HEK293 (cell line): ENCODE measurements at regions not wholly inside any gene's neighbourhood (a gene's known extent, or its start where the extent isn't known, plus 50 kb on each side); places are given as distances from the start of the nearest gene placed in this dataset.

Experiments used
- CTCF ChIA-PET: fragments of 350-600 bp; formaldehyde crosslinking; extraction: SDS; loops from one replicate; lab custom pipeline; 2021; ENCODE audit warnings: antibody characterized with exemption; lab: Yijun Ruan, JAX
- POLR2A ChIA-PET: fragments of 300-600 bp; formaldehyde crosslinking; extraction: SDS; loops from one replicate; lab custom pipeline; 2020; ENCODE audit warnings: antibody characterized with exemption, inconsistent platforms; lab: Yijun Ruan, JAX
- H3K27ac ChIP-seq: fragments of 200-500 bp; sonication (Bioruptor generic); 2 replicates; pipeline ENCODE4 v1.5.1; 2014; ENCODE audit warnings: low read depth, low read length, control low read depth, inconsistent platforms; ENCODE audit errors: extremely low read depth
- H3K36me3 ChIP-seq, 2 experiments: fragments of 200-500 bp in 1 of 2; sonication (Bioruptor generic) in 1 of 2; 1 replicate in 1 of 2; 2 replicates in 1 of 2; pipeline ENCODE4 v1.5.1; 2014 to 2017; ENCODE audit warnings: inconsistent platforms in 2 of 2, low read length in 2 of 2; ENCODE audit not compliant: control insufficient read depth in 2 of 2, insufficient read depth in 1 of 2
- H3K4me1 ChIP-seq: fragments of 200-500 bp; sonication (Bioruptor generic); 2 replicates; pipeline ENCODE4 v1.5.1; 2014; ENCODE audit warnings: mild to moderate bottlenecking, low read length, inconsistent platforms; ENCODE audit not compliant: control insufficient read depth, insufficient read depth
- H3K4me3 ChIP-seq: 2 replicates; pipeline ENCODE4 v1.5.1; 2011; ENCODE audit warnings: low read depth, mild to moderate bottlenecking, control low read depth, low read length, moderate library complexity
- H3K9me3 ChIP-seq: fragments of 200-500 bp; sonication (Bioruptor generic); 2 replicates; pipeline ENCODE4 v1.5.1; 2014; ENCODE audit warnings: low read depth, low read length, inconsistent platforms; ENCODE audit not compliant: control insufficient read depth, insufficient read depth
- GLI2 ChIP-seq: fragments of 450-650 bp; formaldehyde crosslinking; IDR thresholded peaks from 2 replicates; pipeline ENCODE4; 2017; ENCODE audit warnings: missing biosample characterization, missing genetic modification characterization, low read depth, borderline replicate concordance
- HOXC10 ChIP-seq: sonication (generic); formaldehyde crosslinking; IDR thresholded peaks from 2 replicates; pipeline ENCODE4 v1.8.1; 2023; ENCODE audit warnings: mild to moderate bottlenecking, missing genetic modification reagents
- PRDM1 ChIP-seq: fragments of 450-650 bp; formaldehyde crosslinking; IDR thresholded peaks from 2 replicates; pipeline ENCODE4; 2016; ENCODE audit warnings: missing biosample characterization, missing genetic modification characterization
- SCRT1 ChIP-seq: fragments of 450-650 bp; formaldehyde crosslinking; IDR thresholded peaks from 2 replicates; pipeline ENCODE4 v1.5.1; 2016; ENCODE audit warnings: missing biosample characterization, missing genetic modification characterization, borderline replicate concordance
- SP3 ChIP-seq: fragments of 450-650 bp; formaldehyde crosslinking; IDR thresholded peaks from 2 replicates; pipeline ENCODE4 v1.5.1; 2016; ENCODE audit warnings: missing biosample characterization, missing genetic modification characterization
- WT1 ChIP-seq: fragments of 450-650 bp; formaldehyde crosslinking; IDR thresholded peaks from 2 replicates; pipeline ENCODE4 v1.5.1; 2016; ENCODE audit warnings: missing biosample characterization, missing genetic modification characterization
- YY2 ChIP-seq: fragments of 450-650 bp; formaldehyde crosslinking; IDR thresholded peaks from 2 replicates; pipeline ENCODE4 v1.5.1; 2016; ENCODE audit warnings: missing biosample characterization, missing genetic modification characterization
- ZFP37 ChIP-seq: fragments of 450-650 bp; formaldehyde crosslinking; IDR thresholded peaks from 2 replicates; pipeline ENCODE4 v1.5.1; 2016; ENCODE audit warnings: missing biosample characterization, missing genetic modification characterization
- ZFP41 ChIP-seq: fragments of 450-650 bp; formaldehyde crosslinking; IDR thresholded peaks from 2 replicates; pipeline ENCODE4 v1.5.1; 2016; ENCODE audit warnings: missing biosample characterization, missing genetic modification characterization, borderline replicate concordance
- ZNF112 ChIP-seq: fragments of 450-650 bp; formaldehyde crosslinking; IDR thresholded peaks from 2 replicates; pipeline ENCODE4 v1.5.0; 2017; ENCODE audit warnings: missing biosample characterization, missing genetic modification characterization
- ZNF169 ChIP-seq: fragments of 450-650 bp; formaldehyde crosslinking; IDR thresholded peaks from 2 replicates; pipeline ENCODE4 v1.5.1; 2016; ENCODE audit warnings: missing biosample characterization, missing genetic modification characterization
- ZNF175 ChIP-seq: fragments of 450-650 bp; formaldehyde crosslinking; IDR thresholded peaks from 2 replicates; pipeline ENCODE4 v1.5.1; 2016; ENCODE audit warnings: missing biosample characterization, missing genetic modification characterization
- ZNF223 ChIP-seq: fragments of 450-650 bp; formaldehyde crosslinking; IDR thresholded peaks from 2 replicates; pipeline ENCODE4 v1.5.1; 2016; ENCODE audit warnings: missing biosample characterization, missing genetic modification characterization
- ZNF274 ChIP-seq, 2 experiments: fragments of 200-500 bp in 1 of 2; fragments of 450-650 bp in 1 of 2; sonication (Bioruptor generic) in 1 of 2; formaldehyde crosslinking in 1 of 2; IDR thresholded peaks; 2 replicates each; pipeline versions ENCODE4 v1.5.1 to v1.6.1; 2014 to 2016; ENCODE audit warnings: borderline replicate concordance in 1 of 2, inconsistent platforms in 1 of 2, low read length in 1 of 2, missing biosample characterization in 1 of 2, missing genetic modification characterization in 1 of 2
- ZNF324 ChIP-seq: fragments of 450-650 bp; formaldehyde crosslinking; IDR thresholded peaks from 2 replicates; pipeline ENCODE4 v1.5.1; 2016; ENCODE audit warnings: missing biosample characterization, missing genetic modification characterization
- ZNF366 ChIP-seq: fragments of 450-650 bp; formaldehyde crosslinking; conservative IDR thresholded peaks from 2 replicates; pipeline ENCODE4 v1.5.1; 2016; ENCODE audit warnings: missing biosample characterization, missing genetic modification characterization
- ZNF391 ChIP-seq: fragments of 450-650 bp; formaldehyde crosslinking; IDR thresholded peaks from 2 replicates; pipeline ENCODE4 v1.5.1; 2016; ENCODE audit warnings: low read depth, missing biosample characterization, missing genetic modification characterization, borderline replicate concordance
- ZNF394 ChIP-seq: fragments of 450-650 bp; formaldehyde crosslinking; IDR thresholded peaks from 2 replicates; pipeline ENCODE4 v1.5.1; 2016; ENCODE audit warnings: missing biosample characterization, missing genetic modification characterization, mild to moderate bottlenecking, moderate library complexity, borderline replicate concordance
- ZNF404 ChIP-seq: fragments of 450-650 bp; formaldehyde crosslinking; IDR thresholded peaks from 2 replicates; pipeline ENCODE4 v1.5.1; 2017; ENCODE audit warnings: missing biosample characterization, missing genetic modification characterization
- ZNF416 ChIP-seq: fragments of 450-650 bp; formaldehyde crosslinking; IDR thresholded peaks from 2 replicates; pipeline ENCODE4 v1.5.1; 2016; ENCODE audit warnings: missing biosample characterization, missing genetic modification characterization
- ZNF558 ChIP-seq: fragments of 450-650 bp; formaldehyde crosslinking; IDR thresholded peaks from 2 replicates; pipeline ENCODE4 v1.5.1; 2016; ENCODE audit warnings: missing biosample characterization, missing genetic modification characterization
- ZNF768 ChIP-seq: fragments of 450-650 bp; formaldehyde crosslinking; IDR thresholded peaks from 2 replicates; pipeline ENCODE4 v1.5.1; 2018; ENCODE audit warnings: missing biosample characterization, mild to moderate bottlenecking, missing genetic modification characterization
- ZXDB ChIP-seq: fragments of 450-650 bp; formaldehyde crosslinking; IDR thresholded peaks from 2 replicates; pipeline ENCODE4 v1.5.1; 2016; ENCODE audit warnings: missing biosample characterization, missing genetic modification characterization
- TF ChIP-seq, protein P1 (sequence below): fragments of 450-650 bp; formaldehyde crosslinking; IDR thresholded peaks from 2 replicates; pipeline ENCODE4 v1.5.1; 2016; ENCODE audit warnings: missing biosample characterization, missing genetic modification characterization
- TF ChIP-seq, protein P2 (sequence below): fragments of 450-650 bp; formaldehyde crosslinking; IDR thresholded peaks from 2 replicates; pipeline ENCODE4; 2016; ENCODE audit warnings: missing biosample characterization, missing genetic modification characterization

DNA sequence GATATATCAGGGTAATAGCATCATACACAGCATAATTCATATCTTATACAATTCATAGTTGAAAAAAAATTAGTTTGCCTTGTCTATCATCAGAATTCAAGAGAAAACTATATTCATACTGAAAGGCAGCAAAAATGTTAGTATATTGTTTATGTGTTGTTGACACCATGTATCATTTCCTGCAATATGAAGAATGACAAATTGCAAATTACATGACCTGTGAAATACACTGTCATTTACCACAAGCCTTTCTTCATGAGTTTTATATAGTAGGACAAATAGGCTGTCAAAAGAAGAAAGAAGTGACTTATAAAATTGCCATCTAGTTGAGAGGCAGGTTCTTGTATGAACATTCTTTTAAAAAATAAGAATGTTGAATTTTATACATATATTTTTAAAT is 1136.3 kb upstream of the CDH9 start:
- POLR2A ChIA-PET: no interaction called here
- Histone ChIP-seq H3K4me3 (no peak overlapping the region), H3K4me1 (no peaks in the 10 kb centered on the region), H3K9me3 (no peaks in the 10 kb centered on the region; the same call in 1 of the 2 replicates), H3K36me3 (no peaks in the 10 kb centered on the region), H3K27ac (no peak overlapping the region)
- TF ChIP-seq SCRT1 (no peak), ZNF416 (tag by site-specific recombination) (no peak), ZNF768 (tag by site-specific recombination) (no peak), ZNF112 (no peak), PRDM1 (tag by site-specific recombination) (no peak), ZNF324 (no peak), ZNF175 (tag by site-specific recombination) (no peak), WT1 (no peak), ZNF391 (tag by site-specific recombination) (no peak), ZXDB (tag by site-specific recombination) (no peak), ZNF169 (tag by site-specific recombination) (no peak), ZFP41 (no peak), ZFP37 (tag by site-specific recombination) (no peak), HOXC10 (CRISPR knock-in tag) (no peak)
- TF ChIP-seq, protein P1, sequence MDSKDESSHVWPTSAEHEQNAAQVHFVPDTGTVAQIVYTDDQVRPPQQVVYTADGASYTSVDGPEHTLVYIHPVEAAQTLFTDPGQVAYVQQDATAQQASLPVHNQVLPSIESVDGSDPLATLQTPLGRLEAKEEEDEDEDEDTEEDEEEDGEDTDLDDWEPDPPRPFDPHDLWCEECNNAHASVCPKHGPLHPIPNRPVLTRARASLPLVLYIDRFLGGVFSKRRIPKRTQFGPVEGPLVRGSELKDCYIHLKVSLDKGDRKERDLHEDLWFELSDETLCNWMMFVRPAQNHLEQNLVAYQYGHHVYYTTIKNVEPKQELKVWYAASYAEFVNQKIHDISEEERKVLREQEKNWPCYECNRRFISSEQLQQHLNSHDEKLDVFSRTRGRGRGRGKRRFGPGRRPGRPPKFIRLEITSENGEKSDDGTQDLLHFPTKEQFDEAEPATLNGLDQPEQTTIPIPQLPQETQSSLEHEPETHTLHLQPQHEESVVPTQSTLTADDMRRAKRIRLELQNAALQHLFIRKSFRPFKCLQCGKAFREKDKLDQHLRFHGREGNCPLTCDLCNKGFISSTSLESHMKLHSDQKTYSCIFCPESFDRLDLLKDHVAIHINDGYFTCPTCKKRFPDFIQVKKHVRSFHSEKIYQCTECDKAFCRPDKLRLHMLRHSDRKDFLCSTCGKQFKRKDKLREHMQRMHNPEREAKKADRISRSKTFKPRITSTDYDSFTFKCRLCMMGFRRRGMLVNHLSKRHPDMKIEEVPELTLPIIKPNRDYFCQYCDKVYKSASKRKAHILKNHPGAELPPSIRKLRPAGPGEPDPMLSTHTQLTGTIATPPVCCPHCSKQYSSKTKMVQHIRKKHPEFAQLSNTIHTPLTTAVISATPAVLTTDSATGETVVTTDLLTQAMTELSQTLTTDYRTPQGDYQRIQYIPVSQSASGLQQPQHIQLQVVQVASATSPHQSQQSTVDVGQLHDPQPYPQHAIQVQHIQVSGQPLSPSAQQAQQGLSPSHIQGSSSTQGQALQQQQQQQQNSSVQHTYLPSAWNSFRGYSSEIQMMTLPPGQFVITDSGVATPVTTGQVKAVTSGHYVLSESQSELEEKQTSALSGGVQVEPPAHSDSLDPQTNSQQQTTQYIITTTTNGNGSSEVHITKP: no peak
- TF ChIP-seq, protein P2, sequence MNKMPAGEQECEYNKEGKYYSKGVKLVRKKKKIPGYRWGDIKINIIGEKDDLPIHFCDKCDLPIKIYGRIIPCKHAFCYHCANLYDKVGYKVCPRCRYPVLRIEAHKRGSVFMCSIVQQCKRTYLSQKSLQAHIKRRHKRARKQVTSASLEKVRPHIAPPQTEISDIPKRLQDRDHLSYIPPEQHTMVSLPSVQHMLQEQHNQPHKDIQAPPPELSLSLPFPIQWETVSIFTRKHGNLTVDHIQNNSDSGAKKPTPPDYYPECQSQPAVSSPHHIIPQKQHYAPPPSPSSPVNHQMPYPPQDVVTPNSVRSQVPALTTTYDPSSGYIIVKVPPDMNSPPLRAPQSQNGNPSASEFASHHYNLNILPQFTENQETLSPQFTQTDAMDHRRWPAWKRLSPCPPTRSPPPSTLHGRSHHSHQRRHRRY: no peak
- CTCF ChIA-PET: no interaction called here

DNA sequence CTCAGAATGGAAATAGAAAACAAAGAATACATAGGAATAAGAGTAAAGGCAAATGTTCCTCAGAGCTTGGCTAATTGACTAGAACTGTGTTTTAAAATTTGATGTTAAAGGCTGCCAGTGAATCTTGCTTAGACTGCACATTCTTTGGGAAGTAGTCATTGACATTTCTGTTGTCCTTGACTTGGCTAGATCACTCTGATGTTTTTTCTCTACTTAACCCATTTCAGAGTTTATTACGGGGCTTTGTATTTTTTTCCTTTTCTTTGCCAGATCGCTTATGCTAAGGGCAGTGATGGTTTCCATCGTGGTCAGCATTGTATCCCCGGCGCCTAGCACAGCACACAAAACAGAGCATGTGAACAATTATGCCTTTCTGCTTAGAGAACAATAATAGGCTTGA is 1126.7 kb upstream of the CDH9 start:
- TF ChIP-seq ZNF366 (tag by site-specific recombination) (no peak), YY2 (tag by site-specific recombination) (no peak), ZNF223 (no peak), ZNF394 (no peak), ZNF391 (tag by site-specific recombination) (no peak), ZNF274 (IDR thresholded peaks at IDR 0.05; ENCODE audit: low read length) (no peak), ZNF274 (tag by site-specific recombination; IDR thresholded peaks at IDR 0.05; ENCODE audit: borderline replicate concordance) (no peak), GLI2 (tag by site-specific recombination) (no peak), ZNF558 (tag by site-specific recombination) (no peak), ZNF169 (tag by site-specific recombination) (no peak), SP3 (tag by site-specific recombination) (no peak), ZNF404 (no peak)
- Histone ChIP-seq H3K9me3 (no peaks in the 10 kb centered on the region; the same call in 1 of the 2 replicates), H3K4me1 (no peaks in the 10 kb centered on the region), H3K4me3 (no peak overlapping the region), H3K27ac (no peak overlapping the region), H3K36me3 (no peaks in the 10 kb centered on the region)
- CTCF ChIA-PET: no interaction called here
- POLR2A ChIA-PET: no interaction called here
